NB4 (cell line): ENCODE measurements at regions not wholly inside any gene's neighbourhood (a gene's known extent, or its start where the extent isn't known, plus 50 kb on each side); places are given as distances from the start of the nearest gene placed in this dataset.

Source experiments
- CTCF ChIP-seq: IDR thresholded peaks from one replicate; pipeline ENCODE4 v1.5.1; 2012; ENCODE audit warnings: low read depth, low read length
- POLR2A ChIP-seq: IDR thresholded peaks from 2 replicates; pipeline ENCODE4 v1.6.1; 2011; ENCODE audit warnings: mild to moderate bottlenecking; ENCODE audit not compliant: insufficient read length; ENCODE audit errors: extremely low read depth

DNA sequence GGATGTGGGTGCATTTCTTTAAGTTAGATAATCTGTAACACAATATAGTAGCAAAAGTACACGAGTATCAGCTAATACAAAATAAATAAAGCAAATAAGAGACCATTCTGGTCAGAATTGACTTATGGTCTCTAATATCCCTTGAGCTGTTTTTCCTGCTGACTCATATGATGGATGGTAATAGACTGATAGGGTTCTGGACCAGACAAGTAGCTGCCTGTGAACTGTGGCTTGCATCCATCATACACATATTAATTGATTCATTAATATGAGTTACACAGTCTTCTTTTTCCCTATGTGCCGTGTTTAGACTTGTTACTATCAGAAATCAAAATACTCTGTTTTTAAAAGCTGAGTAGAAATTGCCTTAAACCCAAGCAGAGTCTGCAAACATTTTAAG is 762.8 kb downstream of the GATA3 start:
- TF ChIP-seq CTCF (no peak), POLR2A (no peak)
